IPS-NIHi11 (cell line): ENCODE measurements at regions not wholly inside any gene's neighbourhood (a gene's known extent, or its start where the extent isn't known, plus 50 kb on each side); places are given as distances from the start of the nearest gene placed in this dataset.
A peak's percentile ranks its signal among the peaks of the same experiment; 100 is the strongest.
"Not testable (repeated sequence)": the region's sequence is repeated elsewhere in the genome, so short reads cannot be mapped to it uniquely, and the experiment has no call there.

Source experiments
- DNase-seq: peaks from one replicate; pipeline ENCODE4 v3.0.0; 2012; ENCODE audit warnings: mixed read lengths, low spot score

DNA sequence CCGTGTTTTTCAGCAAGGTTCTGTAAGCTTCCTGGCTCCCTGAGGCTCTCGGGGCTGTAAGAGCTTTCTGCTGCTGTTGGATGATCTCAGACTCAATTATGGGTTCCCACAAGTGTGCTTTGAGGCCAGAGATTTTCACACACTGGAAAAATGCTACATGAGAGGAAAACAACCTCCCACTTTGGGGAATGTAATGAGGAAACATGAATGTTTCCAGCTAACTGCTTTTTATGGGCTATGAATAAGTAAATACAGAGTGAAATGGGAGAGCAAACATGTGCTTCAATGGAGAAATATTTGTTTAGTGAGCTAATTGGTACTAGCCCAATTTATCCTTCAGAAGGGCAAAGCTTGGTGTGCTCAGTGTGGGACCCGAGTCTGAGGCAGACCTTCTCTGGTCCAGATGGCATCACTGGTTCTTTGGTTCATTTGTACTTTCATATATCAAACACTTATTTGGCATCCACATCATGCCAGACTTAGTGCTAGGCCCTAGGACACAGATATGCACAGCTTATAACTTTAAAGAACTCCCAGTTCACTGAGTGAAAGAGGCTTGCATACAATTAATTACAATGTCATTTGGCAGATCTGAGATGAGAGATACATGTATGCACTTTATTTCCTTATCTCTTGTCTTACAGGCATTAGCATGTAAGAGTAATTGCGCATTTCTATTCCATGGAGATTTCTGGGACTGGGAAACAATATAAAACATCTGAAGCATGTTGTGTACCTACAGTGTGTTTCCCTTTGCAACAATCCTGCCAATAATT lies 248.8 kb downstream of the RDH14 start:
- no peak for DNase-seq

DNA sequence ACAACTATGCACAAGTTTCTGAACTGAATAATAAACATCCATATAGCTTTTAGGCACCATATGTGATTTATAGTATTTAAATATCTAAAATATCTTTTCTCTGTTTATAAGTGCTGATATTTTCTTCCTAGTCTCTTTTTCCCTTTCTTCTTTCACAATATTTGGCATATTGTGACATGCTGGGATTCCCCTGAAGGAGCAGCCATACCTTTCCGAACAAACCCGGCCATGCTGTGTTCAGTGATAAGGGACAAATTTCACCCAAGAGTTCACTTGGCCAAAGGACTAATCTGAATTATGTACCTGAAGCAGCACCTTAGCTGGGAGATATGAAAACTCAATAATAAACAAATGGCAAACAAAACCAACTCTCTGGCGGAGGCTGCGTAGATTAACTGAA lies 250.8 kb downstream of the RDH14 start:
- DNase-seq, result no peak

DNA sequence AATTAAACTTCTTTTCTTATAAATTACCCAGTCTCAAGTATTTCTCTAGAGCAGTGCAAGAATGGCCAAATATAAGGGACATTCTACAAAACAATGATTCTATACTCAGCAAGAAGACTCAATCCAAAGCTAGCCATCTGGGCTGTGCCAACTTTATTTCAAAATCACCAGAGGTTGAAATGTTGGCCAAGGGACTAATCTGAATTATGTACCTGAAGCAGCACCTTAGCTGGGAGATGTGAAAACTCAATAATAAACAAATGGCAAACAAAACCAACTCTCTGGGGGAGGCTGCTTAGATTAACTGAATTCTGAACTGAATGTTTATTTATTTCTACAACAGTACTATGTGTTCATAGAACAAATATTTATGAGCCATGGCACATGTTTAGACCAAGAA lies 251.3 kb downstream of the RDH14 start:
- no peak for DNase-seq

DNA sequence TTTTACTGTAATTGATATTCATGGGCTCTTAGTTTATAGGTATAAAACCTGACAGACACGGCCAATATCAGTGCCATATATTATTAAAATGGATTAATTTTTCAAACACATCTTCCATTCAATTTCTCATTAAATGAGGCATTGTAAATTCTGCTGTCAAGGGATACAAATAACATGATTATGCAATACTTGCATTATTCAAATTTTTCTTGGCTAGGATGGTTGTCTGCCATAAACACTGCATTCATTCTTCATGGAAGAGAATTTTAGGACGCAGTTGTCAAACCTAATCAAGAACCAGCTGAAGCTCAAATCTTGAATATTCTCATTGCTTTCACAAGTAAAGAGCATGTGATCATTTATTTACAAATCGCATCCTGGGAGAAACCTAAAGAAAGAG lies 255.6 kb downstream of the RDH14 start:
- DNase-seq, result no peak

DNA sequence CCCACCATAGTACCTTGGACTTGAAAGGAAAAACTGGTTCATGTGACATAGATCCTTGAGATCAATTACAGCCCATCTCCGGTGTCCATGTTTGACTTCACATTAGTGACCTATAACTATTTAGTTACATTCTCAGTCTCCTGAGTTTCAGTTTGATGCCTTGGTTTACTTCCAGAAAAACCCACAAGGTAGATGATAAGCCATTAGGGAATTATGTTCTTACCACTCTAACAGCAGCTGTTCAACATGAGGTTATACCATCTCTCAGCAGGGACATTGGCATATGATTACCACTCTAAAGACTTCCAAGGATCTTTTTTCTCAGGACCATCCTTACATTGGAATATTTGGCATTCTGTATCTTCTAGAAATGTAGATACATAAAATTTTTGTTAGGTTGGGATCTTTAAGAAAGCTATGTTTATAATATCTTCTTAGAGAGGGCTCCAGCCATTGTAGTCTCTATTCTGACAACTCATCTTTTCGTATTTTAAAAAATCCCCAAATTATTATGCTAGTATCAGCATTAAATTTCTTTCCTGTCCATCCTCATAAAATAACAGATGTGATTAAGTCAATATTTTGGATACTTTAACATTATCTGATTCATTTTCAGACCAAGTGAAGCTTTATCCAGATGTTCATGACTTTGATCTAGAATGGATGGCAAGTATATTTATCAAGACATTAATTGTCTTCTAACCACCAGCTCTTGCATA lies 258.9 kb downstream of the RDH14 start:
- no peak for DNase-seq

DNA sequence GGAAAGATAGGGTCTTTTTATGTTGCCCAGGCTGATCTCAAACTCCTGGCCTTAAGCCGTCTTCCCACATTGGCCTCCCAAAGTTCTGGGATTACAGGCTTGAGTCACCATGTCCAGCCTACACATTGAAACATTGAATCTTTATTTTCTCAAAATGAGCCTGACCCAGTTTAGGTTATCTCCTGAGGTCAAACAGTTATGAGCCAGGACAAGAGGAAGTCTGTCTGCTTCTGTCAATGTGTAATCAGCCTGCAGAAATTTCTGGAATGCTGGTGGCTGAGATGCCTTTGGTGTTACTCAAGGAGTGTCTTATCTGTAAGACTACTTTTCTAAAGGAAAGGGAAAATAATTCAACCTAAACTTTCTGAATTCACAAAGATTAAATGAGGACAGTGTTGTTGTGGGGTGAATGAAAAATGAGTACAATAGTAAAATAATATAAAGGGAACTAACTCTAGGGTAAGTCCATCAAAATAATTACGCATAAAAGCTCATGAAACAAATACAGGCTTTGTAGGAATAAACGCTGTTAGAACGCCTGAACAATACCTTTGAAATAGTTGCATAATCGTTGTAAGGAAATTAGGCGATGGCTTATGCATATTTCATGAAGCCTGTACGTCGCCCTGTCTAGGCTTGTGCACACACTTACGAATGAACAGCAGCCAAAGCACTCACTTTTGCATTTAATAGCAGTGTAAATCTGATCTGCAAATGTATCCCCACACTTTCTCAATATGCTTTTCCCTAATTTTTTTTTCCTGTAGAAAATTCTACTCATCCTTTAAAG lies 260.8 kb downstream of the RDH14 start:
- no peak for DNase-seq

DNA sequence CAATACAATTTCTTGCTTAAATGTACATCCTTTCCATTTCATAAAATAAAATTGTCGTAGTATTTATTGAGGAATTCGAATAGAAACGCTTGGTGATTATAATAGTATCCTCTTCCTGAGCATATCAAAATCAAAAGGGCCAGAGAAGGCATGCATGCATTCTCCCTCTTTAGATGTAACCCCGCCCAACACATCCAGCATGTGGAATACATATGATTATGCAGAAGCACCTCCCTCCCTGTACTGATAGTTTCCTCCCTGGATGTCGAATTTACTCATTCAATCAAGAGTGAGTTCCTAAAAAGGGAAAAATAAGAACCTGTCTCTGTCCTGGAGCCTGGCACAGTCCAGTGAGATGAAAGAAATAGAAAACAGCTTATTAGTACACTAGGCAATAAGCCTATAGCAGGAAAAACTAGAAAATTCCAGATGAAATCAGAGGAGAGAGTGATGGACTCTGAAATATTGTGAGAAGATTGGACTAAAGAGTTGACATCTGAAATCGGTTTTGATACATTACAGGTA lies 262.9 kb downstream of the RDH14 start:
- DNase-seq, result no peak

DNA sequence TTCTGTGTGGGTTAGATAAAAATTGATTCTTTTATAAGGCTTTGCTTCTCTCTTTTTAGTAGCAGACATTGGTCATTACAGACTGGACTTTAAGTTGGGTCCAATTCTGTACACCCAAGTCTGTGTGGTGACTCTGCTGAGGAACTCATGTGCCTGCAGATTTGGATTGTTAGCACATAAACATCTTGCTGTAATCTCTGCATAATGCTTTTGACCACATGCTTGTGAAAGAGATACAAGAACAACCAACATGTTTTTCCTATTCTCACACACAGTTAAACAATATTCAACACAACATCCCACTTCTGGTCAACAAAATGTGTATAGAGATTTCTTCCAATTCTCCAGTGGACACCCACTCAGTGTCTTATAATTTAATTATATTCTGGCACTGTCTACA lies 270.1 kb downstream of the RDH14 start:
- DNase-seq, result no peak

DNA sequence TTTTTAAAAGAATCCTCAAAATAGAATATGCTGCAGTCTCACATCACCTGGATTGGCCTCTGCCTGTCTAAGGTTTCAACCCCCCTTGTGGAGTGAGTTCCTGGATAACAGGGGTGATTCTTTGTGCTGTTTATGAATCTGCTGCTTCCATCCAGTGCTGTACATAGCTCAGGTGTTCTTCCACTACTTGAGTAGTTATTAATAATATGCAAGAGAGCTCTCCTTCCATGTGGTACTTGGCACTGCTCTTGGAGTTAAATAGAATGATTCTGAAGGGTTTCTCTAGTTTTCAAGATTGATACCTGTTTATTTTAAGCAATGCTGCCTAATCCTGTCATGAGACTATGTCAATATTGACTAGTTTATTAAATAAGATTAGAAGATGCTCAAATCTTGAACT lies 273.6 kb downstream of the RDH14 start:
- DNase-seq, result no peak

DNA sequence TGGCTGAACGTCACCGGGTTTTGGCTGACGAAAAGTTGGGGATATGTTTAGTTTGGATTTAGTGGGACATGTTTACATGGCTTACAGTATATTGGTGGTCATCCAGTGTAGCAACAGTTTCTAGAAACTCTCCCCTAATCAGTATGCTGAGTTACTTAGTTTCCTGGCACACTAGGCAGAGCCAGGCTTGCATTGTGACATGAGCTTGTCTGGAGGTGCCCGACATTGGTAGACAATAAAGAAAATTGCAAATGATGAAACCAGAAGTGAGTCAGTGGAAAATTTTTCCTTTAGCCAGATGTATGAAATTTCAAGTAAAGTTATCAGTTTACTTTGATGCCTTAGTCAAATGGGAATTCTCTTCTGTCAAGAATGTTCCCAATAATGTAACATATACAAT lies 276.1 kb downstream of the RDH14 start:
- DNase-seq, result no peak

DNA sequence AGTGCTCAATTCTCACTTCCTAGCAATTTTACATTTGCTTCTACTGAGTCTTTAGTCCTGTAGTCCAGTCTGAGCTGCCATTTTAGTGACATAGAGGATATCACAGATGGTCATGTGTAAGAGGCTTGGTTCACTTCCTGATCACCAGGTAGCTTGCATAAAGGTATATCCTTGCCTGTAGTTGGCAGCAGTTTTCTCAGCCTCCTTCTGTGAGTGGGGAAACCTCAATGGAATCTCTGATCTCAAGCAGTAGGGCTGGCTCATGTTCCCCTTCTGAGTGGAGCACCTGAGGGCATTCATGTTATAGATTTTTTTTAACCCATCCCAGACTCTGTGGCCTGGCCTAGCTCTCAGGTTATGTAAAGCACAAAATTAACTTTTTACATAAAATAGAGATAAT lies 278.4 kb downstream of the RDH14 start:
- DNase-seq, result no peak

DNA sequence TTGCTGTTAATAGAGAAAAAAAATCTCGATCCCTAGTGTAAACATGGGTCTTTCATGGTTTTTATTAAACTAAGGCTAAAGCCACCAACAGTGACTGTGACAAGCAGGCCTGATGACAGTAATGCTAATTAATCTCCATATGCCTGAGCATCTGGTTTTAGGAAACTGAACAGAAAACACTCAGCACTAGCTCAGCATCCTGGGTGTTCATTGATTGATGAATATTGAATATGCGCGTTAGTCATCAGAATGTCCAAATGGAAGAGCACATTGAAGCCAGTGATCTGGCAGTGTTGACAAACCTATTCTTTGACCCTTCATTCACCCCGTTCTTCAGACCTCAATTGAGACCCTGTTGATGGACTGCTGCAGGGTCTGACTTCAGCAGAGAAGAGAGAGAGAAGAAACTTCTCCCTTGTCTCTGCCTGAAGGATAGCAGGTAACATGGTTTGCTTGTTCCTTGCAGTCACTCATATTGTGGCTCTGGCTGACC lies 283.8 kb downstream of the RDH14 start:
- no peak for DNase-seq

DNA sequence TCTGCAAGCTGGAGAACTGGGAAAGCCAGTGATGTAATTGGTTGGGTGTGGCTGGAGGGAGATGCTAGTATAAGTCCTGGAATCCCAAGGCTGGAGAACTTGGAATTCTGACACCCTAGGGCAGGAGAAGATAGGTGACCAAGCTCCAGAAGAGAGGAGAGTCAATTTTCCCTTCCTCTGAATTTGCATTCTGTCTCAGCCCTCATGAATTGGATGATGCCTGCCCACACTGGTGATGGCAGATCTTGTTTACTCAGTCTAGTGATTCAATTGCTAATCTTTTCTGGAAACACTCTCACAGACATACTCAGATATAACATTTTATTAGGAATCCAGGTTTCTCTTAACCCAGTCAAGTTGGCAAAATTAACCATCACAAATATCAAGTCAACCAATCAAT lies 287.2 kb downstream of the RDH14 start:
- DNase-seq, result no peak

DNA sequence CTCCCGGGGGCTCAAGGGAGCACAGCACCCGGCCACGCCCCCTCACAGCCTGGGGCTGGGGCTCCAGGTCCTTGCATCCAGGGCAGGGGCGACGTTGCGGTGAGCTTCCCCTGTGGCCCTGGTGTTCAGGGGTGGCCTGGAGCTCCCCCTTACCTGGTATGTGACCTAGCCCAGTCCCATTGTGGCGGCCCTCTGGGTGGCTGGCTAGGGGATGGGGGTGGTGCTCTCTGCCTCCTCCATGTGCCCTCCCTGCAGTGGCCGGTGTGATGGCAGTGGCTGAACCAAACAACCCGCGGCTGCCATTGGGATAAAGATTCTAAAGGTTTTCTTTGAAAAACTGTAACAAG lies 288.3 kb downstream of the RDH14 start:
- no peak for DNase-seq

DNA sequence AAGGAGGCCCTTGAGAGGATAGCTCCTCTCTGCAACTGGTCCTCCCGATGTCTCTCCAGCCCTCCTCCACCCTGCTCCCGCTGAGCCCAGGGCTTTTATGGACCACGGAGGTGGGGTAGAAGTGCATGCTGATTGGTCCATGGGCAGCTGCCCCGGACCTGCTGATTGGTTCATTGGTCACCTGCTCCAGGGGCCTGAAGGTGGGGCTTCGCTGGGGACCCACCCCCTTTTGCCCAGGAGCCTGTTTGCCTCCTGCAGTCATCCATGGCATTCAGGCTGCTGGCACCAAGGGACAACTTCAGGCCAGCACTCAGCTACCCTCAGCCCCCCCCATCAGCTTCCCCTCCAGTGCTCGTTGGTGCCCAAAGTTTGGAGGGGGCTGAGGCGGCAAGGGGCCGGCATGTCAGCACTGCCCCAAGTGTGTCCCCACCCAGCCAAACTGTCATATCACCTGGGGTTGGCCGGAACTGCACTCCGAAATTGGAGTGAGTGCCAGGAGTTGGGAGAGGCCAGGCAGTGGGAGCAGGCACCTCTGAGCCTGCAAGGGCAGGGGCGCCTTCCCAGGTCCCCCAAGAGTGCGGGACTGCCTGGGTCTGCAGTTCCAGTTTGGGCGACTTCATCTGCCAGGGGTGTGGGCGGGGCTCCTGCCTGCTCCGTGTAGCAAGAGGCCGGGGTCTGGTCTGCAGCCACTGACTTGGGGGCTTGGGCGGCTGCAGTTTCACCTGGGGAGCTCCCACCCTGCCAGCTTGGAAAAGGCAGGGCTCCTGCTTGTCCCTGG lies 288.9 kb downstream of the RDH14 start:
- no peak for DNase-seq

DNA sequence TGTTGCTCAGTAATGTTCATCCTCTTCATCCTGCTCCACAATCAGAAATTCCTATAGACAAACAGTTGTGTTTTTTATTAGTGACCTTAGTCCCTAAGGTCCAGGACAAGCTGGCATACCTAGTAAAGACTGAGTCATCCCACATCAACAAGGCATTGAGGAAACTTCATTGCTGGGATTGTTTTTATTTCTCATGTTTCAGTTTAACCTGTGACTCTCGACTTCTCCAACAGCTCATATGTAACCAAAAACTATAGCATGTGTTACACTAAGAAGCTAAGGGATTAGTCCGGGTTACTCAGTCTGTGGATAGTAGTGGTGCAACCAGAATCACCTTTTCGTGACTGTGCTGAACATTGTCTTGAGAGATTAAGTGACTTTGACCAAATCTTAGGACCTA lies 292.1 kb downstream of the RDH14 start:
- DNase-seq, result no peak

DNA sequence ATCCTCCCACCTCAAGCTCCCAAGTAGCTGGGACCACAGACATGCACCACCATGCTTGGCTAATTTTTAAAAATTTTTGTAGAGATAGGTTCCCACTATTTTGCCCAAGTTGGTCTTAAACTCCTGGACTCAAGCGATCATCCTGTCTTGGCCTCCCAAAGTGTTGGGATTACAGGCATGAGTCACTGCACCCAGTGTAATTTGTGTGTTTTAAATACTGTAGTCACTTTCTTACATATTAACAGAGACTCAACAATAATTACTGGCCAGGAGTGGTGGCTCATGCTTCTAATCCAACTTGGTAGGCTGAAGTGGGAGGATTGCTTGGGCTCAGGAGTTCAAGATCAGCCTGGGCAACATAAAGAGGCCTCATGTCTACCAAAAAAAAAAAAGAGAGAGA lies 293.0 kb downstream of the RDH14 start:
- DNase-seq, result no peak

DNA sequence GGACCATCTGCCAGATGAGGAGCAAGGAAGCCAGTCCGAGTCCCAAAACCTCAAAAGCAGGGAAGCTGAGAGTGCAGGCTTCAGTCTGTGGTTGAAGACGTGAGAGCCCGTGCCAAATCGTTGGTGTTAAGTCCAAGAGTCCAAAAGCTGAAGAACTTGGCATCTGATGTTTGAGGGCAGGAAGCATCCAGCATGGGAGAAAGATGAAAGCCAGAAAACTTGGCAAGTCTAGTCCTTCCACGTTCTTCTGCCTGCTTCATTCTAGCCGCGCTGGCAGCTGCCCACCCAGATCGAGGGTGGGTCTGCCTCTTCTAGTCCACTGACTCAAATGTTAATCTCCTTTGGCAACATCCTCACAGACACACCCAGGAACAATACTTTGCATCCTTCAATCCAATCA lies 293.8 kb downstream of the RDH14 start:
- not testable (repeated sequence) for DNase-seq

DNA sequence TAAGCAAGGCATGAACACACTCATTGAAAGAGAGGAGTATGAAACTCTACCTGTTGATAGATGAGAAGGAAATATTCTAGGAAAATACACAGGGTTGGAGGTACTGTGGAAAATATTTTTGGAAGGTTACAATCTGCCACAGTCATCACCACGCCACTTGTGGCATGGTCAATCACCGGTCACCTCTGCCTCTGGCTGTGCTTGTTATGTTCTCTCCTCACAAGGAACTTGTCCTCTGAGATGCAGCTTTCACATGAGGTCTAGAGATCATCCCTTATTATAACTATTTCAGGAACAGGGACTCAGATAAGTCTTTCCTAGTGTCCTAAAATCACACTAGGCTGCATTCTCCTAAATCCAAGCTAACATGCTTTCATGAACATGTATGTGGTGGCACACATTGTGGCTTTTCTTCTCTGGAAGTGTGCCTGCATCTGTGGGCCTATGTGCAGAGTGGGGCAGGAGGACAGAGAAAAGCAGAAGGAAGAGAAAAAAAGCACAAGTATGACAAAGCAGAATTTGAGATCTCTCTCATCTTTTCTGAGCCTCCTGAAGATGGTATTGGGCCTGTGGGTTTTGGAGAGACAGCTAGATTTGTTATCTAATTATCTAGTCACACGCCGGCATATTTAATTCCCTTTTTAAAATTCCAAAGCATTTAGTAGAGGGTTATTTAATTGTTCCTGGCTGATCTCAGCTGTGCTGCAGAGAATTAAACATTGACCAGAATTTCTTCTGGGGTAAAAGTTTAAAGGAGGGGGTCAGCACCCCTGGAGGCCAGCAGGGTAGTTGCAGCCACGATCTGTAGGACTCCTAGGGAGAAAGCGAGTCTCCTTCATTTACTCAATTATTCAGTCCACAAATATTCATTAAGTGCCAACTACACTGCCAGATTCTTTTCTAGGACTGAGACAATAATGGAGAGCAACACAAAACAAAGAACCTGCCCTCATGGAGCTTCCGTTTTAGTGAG lies 294.6 kb downstream of the RDH14 start:
- DNase-seq, result peak; percentile 58

DNA sequence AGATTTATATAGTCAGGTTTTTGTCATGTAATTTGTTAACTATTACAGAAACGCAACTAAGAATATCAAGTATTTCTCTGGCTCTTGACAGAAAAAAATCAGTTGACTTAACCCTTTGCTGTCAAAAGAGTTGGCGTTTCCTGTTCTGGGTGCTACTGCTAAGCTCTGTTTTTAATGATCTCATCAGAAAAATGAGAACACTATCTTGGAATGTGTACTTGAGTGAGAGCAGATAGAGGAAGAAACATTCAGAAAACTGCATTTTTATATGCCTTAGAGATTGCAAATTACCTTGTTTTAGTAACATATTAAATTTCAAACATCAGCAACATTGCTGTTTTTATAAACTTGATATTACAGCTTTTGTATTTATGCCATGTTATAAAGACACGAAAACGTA lies 297.9 kb downstream of the RDH14 start:
- DNase-seq, result no peak
